HG03432 (cell line): ENCODE measurements at regions not wholly inside any gene's neighbourhood (a gene's known extent, or its start where the extent isn't known, plus 50 kb on each side); places are given as distances from the start of the nearest gene placed in this dataset.
"Not testable (repeated sequence)": the region's sequence is repeated elsewhere in the genome, so short reads cannot be mapped to it uniquely, and the experiment has no call there.

ENCODE experiments used
- ATAC-seq: cut with Tn5 transposase; IDR thresholded peaks from one replicate; pipeline ENCODE4 v1.9.1; 2021; ENCODE audit warnings: mild to moderate bottlenecking, moderate library complexity; ENCODE audit not compliant: unreplicated experiment

DNA sequence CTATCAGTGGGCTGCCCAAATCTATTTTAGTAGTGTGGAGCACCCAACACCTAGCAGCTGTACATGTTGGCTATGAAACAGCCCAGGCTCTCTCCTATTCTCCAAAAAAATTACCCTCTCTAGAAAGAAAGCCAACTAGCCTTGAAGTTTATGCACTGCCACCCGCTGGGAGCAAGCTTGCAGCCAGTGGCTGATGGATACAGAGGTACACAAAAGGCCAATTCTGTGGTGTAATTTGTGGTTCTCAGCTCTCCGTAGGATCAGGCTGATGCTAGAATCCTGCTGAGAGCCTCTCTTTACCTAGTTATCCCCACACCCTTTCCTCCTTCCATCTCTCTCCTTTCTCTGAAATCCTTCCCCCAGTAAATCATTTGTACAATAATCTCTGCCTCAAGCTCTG lies 1120.7 kb downstream of the DIAPH3 start:
- ATAC-seq, result no peak

DNA sequence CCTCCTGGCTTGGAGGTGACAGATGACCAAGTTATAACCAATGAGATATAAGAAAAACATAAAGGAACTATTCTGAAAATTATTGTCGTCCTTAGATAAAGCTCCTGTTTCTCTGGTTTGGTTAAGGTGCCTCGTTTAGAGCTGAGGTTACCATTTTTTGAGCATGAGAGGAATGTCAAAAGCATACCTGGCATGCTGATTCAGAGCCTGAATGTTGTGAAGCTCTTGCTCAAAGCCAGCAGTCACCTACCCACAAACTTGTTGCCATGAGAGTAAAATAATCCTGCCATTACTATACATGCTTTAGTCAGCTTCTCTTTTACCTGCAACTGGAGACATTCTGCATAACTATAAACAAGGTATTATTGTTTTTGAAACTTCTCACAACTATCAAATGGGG lies 1116.2 kb downstream of the DIAPH3 start:
- no peak for ATAC-seq

DNA sequence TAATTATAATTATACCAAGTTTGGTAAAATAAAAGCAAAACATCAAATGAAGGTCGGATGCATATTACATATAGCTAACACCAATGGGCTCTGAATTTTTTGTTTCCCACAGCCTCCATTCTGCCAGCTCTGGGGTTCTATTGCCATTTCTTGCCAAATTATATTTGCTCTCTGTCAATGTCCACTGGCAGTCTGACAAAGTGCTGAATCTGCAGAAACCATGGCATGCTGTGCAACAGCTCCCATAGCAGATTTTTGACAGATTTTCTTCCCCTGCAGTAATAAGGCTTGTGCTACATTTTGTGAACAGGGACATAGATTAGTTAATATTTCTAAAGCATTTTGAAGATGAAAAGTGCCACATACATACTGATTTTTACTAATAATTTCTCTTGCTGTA lies 1102.1 kb downstream of the DIAPH3 start:
- ATAC-seq, result no peak

DNA sequence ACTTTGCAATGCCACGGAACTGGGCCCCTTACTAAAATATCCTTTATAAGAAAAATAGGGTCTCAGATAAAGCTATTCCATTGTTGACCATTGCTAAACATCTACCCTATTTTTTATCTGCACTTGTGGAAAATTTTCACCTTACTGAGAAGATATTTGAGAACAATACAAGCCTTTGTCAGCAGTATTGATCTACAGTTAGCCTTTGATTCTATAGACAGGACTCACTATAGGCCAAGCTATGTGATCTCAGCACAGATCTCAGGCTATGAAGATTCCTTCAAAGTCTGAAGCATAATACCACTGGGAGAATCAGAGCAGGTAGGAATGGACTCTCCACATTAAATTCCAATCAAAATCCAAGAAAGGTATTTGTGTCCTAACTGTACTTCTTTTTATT lies 1099.7 kb downstream of the DIAPH3 start:
- ATAC-seq, result no peak

DNA sequence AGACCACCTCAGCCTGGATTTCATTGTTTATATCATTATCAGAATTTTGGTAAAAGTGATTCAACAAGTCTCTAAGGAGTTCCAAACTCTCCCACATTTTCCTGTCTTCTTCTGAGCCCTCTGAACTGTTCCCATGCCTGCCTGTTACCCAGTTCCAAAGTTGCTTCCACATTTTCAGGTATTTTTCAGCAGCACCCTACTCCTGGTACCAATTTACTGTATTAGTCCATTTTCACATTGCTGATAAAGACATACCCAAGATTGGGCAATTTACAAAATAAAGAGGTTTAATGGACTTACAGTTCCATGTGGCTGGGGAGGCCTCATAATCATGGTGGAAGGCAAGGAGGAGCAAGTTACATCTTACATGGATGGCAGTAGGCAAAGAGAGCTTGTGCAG lies 1087.3 kb downstream of the DIAPH3 start:
- not testable (repeated sequence) for ATAC-seq

DNA sequence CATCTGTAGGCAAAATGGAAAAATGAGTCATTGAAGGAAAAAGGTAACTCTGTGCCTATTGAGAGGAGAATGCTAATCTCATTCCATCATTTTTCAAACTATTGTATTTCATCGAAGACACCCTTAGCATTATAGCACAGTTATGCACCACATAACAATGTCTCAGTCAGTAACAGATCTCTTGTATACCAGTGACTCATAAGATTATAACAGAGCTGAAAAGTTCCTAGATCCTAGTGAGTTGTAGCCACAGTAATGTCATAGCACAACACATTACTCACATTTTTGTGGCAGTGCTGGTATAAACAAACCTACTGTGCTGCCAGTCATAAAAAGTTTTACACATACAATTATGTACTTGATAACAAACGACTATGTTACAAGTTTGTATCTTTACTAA lies 1077.6 kb downstream of the DIAPH3 start:
- no peak for ATAC-seq

DNA sequence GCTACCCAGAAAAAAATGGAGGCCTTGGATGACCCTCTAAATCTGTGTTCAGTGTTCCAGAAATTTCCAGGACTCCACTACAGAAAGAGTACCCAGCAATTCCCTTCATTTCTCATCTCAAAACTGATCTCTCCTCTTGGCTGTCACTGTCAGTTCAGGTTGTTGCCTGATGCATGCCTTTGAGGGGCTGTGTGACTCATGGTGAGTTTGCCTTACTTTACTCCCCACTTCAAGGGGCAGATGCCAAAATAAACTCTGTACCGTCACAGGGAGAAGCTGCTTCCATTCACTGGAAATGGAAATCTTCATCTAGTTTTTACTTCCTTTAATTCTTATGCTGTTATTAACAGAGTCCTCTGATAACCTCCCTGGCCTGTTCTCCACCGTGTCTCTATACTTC lies 1075.0 kb downstream of the DIAPH3 start:
- ATAC-seq, result no peak

DNA sequence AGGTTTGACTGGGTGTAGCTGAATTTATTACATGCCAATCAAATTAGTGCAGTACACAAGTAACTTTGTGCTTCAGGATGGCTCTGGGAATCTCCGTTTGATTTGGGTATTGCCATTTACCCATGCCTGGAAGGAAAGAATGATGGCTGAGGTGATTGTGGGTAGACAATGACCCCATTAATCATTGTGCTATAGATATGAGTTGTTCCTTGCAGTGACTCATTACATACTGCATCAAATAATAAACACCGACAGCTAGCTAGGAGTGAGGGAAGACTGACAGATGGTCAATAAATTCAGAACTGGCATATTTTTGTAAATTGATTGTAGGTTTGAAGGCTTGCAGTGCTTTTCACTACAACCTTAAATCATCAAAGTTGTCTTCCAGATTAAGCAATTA lies 1069.5 kb downstream of the DIAPH3 start:
- no peak for ATAC-seq

DNA sequence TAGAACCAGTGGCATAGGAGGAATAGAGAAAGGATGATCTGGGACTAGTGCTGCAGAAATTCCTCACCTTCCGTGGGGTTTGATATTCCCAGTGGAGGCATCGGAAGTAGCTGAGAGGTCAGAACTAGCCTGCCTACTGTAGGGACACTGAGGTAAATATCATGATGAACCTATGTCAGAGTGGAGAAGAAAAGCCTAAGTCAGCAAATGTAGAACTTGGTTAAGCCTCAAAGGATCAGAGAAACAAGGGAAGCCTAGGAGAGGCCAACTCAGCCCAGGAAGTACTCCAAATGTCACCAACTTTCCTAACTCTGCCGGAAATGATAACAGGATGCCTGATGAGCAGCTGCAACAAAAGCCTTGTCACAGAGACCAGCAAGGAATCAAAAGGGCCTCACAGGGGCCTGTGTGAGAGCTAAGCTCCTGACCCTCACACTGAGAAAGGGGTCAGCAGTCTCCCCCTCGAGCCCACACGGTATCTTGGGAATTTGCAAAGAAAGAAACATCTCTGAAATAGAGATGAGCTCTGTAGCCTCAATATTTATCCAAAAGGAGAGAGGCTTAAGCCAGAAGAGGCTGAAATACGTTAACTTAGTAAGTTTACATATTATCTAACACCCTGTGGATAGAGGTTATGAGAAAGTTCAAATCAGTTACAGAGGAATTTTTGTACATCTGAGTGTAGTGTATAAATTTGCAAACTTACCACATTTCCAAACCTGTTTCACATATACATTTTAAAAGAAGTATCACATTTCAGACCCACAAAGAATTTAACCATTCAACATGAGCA lies 1064.3 kb downstream of the DIAPH3 start:
- ATAC-seq, result no peak

DNA sequence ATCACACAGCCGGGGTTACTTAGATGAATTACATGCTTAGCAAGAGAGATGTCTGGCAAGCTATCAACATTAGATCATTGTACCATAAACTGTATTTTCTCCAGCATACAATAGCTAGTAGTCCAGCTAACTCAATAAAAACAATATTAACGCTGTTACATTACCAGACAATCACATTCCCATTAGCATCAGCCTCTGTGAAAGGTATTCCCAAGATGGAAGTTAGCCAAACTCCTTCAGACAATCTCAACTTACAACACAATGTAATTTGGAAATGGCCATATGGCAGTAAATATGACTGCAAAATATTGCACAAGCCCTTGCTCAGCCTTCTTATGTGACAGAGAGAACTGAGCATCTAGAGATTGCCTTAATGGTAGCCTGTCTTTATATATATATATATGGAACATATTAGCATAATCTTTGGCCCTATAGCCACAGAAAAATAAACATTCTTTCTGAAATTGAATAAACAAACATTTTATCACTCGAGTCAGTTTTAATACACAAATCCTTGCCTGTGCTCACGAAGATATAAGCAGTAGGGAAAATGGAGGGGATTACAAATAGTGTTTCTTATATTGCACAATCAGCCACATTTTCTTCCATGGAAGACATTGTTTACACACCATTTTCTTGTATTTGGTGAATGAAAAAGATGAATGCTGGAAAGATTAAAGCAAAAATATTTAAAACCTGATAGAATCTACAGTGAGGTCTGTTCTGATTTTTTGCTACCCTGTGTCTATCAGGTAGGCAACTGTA lies 1060.5 kb downstream of the DIAPH3 start:
- ATAC-seq, result no peak

DNA sequence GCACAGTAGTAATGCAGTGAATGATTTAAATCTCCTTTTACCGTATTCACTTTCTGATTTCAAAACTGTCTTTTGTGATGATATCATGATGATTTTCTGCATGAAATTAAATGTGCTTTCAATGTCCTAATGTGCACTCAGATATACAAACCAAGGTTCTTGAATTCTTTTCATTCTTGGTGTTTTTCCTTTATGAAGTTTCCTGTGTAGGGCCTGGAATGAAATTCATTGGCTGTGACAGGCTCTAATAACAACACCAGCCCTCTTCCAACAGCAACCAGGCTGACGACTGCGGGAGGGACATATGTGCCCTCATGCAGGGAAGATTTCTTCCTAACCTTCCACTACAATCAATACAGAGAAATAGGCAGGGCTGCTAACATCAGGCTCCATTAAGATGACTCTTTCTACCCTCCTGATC lies 1052.0 kb downstream of the DIAPH3 start:
- no peak for ATAC-seq

DNA sequence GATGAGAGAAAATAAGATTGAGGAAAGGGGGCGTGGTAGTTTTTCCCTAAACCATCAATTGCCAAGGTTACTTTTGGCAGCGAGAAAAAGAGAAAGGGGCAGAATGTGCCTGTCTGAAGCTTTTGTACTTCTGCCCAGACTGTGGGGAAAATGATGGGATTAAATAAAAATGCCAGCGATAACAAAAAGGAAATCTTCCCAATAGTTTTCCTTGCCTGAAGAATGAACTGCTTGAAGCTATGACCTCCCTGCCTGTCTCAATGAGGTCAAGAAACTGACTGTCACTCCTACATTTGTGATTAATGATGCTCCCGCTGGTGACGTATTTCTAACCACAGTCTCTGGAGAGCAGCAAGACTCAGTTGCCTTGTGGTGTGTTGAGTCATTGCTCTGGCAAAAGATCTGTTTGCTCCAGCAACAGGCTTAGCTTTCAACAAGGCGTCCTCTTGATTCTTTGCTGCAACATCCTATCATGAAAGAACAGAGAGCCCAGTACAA lies 1051.5 kb downstream of the DIAPH3 start:
- no peak for ATAC-seq

DNA sequence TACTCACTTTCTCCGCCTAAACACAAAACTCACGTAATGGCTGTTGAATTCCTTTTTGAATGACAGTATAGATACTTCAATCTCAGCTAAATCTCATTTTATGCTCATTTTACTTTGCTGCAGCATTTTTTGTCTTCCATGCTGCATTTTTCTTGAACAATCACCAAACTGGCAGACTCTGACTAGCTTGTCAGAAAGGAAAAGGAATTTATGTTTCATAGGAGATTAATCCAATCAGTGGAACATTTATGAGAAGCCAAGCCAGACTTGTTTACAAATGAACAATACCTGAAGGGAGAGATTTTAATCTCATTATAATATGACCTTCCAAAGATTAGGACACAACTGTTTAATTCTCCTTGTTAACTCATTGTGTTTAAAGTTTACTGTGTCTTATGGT lies 1044.3 kb downstream of the DIAPH3 start:
- no peak for ATAC-seq

DNA sequence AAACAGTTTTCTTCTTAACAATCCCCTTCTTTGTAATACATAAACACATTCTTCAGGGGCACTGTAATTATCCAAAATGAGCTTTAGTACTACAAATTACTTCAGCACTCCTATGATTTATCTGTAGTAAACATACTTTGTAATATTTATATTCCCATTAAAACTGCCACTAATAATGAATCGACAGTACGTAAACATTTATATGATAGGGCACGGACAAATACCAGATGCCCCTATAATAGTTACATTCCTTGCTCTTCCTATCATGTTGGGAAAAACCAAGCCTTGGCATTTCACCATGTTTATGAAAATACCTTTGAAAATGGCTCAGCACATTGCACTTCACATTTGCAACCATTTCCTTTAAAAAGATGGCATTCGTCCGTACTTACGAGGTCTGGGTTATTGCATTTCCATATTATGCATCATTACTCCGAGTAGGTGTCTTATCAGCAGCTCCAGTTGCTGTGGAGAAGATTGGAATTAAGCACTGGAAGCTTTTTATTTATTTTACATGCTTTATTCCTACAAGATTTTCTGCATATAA lies 1043.4 kb downstream of the DIAPH3 start:
- ATAC-seq, result no peak

DNA sequence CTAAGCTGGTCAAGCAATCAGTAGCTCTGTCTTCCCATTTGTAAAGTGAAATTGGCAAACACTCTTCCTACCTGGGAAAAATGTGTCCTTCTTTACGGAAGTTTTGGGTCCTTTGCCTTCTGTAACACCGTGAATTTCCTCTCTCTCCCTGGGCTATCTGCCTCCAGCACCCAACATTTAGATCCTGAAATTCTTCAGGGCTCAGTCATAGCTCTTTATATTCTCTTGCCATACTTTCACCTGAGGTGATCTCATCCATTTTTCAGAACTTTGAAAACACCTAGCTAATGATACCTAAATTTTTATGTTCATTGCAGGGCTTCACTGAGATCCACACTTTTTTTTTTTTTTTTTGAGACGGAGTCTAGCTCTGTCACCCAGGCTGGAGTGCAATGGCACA lies 1042.2 kb downstream of the DIAPH3 start:
- ATAC-seq, result no peak

DNA sequence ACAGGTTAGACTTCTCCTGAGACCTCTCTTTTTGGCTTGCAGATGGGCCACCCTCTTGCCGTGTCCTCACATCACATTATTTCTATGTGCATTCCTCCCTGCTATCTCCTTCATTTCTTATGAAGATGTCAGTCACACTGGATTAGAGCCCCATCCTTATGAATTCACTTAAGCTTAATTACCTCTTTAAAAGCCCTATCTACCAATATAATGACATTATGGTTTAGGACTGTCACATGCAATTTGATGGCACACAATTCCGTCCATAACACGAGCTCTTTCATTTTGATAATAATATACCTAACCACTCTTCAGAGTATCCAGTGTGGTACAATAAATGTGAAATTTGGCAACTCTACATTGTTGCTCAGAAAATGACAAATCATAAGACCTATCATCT lies 1037.3 kb downstream of the DIAPH3 start:
- ATAC-seq, result no peak

DNA sequence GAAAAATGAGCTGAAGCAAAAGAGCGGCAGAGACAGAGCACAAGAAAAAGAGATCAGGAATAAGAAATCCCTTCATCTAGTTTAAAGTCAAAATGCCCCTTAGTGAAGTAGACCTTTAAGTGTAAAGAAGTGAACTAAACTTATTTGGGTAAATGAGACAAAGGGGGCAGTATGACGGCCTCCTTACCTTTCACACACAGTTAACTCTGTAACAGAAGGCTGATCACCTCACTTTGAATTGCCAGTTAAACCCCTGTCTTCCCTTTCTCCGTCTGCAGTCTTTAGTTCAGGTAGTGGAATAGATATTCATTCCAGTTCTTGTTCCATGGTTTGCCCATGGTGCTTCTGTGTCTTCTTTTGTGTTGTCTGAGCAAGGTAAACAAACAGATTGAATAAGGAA lies 1029.8 kb downstream of the DIAPH3 start:
- ATAC-seq, result no peak

DNA sequence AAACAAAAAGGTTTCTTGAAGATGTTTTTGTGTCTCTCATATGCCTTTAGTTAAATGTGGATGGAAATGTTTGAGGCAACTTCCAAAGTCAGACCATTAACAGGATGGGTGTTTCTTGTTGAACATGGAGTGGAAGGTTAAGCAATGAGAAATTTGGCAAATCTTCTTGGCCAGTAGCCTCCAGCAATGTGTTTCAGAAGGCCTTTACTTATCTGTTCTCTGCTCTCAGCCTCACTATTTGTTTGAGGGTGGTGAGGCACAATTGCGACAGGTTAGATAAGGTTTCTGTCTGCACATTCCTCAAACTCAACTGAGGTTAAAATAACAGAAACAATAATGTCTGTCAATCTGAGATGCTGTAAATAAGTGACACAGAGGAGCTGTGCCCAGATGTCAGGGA lies 1019.0 kb downstream of the DIAPH3 start:
- ATAC-seq, result no peak

DNA sequence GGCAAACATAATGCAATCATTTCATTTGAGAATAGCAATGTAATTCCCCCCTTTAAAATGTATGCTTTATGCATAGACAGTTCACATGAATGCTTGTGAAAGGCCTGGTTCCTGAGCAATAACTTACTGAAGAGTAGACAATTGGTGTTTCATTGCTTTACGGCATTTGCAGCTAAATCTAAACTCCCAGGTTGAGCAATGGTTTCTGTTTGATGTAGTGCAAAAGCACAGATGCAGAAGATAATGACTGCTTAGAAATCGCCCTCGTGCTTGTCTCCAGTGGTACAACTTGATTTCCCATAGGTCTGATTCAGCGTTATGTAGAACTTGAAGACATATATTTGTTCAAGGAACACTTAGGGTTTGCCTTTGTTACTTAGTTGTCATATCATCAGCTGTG lies 1018.3 kb downstream of the DIAPH3 start:
- ATAC-seq, result no peak

DNA sequence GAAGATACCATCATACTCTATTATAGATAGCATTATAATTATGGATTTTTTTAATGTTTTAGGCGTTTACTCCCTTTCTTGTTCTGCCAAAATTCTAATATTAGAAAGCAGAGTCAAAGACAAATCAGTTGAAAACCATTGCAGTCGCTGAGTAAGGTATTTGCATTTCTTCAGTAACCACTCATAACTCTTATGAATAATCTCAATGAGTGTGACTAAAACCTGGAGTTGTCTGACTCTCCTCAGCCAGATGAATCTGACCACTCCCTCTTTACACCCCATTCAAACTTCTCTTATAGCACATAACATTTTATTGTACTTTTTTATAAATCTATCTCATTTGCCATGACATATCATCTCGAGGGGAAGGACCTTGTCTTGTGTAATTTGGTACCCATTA lies 1006.5 kb downstream of the DIAPH3 start:
- no peak for ATAC-seq

DNA sequence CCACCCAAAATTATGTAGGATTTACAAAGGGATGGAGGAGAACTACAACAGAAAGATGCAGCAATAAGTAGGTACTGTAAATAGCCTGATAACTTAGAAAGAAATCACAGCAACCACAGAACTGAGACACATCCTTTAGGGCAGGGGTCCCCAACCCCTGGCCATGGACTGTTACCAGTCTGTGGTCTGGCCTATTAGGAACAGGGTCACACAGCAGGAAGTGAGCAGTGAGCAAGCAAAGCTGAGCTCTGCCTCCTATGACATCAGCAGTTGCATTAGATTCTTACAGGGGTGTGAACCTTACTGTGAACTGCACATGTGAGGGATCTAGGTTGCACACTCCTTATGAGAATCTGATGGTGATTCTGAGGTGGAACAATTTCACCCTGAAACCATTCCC lies 997.6 kb downstream of the DIAPH3 start:
- no peak for ATAC-seq

DNA sequence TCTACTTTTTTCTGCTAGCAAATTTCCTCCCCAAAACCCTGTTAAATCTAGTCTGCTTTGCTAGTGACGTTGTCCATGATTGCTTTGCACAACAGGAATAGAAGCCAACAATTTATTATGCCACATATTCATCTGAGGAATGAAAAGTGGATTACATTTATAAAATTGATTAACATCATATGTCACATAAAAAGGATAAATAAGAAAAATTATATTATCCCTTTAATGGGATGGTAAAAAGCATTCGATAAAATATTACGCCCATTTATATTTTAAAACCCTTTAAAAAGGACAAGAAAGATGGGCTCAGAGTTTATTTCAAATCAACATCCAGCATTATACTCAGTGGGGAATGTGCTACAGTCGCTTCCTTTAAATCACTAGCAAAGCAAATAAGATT lies 991.7 kb downstream of the DIAPH3 start:
- no peak for ATAC-seq
